ENCODE measurements at regions not wholly inside any gene's neighbourhood (a gene's known extent, or its start where the extent isn't known, plus 50 kb on each side); places are given as distances from the start of the nearest gene placed in this dataset.
"Not testable (repeated sequence)": the region's sequence is repeated elsewhere in the genome, so short reads cannot be mapped to it uniquely, and the experiment has no call there.

DNA sequence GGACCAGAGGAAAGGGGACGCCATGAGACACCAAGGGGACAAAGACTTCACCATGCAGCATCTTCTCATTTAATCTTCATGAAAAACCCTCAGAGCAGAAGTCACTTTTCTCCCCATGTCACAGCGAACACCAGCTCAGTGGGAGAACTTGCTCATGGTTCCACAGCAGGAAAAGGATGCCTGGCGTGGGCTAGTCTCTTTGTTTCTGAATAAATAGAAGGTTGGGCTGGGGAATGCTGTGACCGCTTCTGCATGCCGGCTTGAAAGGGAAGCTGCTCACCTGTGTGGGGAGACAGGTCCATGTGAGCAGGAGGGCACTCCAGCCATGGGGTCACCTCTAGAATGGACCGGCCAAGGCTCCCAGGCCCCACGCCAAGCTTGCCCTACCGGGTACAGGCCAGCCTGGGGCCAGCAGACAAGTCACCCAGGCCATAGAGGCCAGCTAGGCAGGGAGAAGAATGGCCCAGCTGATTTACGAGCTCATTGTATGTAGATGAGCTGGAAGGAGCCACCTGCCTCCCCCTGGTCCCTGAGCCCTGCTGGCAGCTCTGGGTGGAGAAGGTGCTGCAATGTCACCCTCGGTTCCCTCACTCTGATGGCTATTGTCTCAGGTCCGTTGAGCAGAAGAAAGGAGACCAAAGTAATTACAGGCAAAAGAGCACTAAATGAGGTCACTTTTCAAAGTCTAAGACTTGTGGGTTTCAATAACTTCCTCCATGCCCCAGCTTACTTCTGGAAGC is 82.0 kb upstream of the PDZD8 start:
- no peak for DNase-seq

DNA sequence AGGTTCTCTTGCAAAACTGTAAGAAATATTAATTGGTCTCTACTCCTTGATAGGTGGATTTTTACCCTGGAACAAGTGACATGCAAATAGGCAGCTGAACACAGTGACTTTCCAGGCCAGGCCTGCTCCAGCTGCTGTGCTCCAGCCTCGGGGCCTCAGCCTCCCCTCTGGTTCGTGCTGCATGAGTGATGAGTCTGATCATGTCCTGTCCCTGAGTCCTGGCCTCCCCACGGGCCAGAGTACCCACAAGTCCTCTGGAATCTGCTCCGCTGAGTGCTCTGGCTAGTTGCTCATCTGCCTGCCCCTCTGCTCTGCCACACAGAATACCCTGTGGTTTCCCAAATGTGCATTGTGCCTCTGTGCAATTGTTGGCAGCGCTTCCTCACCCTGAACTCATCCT is 80.1 kb upstream of the PDZD8 start:
- no peak for DNase-seq

DNA sequence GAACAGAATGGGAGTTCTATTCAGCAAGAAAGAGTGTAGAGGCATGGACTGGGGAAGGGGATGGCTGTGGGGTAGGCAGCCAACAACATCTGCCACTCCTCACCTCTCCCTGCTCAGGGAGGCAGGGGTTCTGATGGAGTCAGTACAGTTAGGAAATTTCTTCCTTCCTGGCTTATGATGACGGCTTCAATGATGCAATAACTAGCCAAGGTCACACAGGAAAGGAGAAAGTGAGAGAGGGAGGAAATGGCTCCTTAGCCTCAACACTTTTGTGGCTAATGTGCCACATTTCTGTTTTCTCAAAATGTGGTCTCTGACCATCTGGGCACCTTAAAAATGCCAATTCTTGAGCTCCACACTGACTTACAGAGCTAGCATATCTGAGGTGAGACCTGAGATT is 79.3 kb upstream of the PDZD8 start:
- DNase-seq: no peak

DNA sequence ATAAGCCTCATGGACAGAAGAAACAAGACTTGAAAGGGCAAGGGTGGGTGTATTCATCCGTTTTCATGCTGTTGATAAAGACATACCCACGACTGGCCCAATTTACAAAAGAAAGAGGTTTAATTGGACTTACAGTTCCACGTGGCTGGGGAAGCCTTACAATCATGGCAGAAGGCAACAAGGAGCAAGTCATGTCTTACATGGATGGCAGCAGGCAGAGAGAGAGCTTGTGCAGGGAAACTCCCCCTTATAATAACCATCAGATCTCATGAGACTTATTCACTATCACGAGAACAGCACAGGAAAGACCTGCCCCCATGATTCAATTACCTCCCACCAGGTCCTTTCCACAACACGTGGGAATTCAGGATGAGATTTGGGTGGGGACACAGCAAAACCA is 78.2 kb upstream of the PDZD8 start:
- not testable (repeated sequence) for DNase-seq

DNA sequence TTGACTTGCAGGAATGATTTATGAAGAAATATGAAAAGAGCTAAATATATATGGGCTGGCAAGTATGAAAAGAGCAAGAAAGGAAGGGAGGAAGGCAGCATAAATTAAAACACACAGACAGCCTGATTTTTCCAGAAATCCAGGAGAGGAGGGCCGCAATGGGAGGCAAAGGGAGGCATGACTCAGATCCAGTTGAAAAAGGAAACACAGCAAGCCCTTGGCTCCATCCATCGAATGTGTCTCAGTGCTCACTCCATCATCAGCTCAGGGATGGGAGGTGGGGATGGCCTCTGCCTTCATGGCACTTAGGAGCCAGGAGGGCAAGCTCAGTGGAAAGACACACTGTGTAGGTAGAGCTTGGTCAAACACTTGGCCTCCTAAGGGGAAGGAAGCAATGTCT is 75.7 kb upstream of the PDZD8 start:
- DNase-seq: no peak

DNA sequence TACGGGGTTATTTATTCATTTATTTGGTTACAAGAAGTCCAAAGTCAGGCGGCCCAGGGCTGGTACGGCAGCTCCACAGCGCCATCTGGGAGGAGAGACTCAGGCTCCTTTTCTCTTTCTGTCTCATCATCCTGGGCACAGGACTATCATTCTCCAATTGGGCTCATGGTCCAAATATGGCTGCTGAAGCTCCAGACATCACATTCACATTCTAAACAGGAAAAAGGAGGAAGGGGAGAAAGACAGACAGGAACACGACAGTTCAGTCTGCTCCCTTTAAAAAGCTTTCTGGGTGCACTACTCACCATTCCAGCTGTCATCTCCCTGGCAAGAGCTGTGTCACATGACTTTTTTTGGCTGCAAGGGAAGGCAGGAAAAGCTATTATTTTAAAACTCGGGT is 74.4 kb upstream of the PDZD8 start:
- no peak for DNase-seq

DNA sequence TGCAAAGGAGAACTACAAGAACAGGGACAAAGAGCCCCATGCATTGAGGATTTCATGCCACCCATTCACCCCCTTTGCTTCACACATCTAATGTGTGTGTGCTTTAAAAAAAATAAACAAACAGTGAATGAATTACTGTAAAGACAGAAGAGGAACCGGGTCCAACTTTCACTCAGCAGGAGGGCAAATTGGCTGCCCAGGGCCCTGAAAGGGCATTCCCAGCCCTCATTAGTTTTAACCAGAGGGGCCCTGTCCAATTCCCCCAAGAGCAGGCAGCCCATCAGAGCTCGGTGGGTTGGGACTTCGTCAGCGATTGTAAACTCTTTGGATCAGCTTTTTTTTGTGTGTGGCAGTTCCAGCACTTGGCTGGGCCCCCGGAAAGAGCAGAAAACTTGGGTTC is 73.6 kb upstream of the PDZD8 start:
- no peak for DNase-seq

DNA sequence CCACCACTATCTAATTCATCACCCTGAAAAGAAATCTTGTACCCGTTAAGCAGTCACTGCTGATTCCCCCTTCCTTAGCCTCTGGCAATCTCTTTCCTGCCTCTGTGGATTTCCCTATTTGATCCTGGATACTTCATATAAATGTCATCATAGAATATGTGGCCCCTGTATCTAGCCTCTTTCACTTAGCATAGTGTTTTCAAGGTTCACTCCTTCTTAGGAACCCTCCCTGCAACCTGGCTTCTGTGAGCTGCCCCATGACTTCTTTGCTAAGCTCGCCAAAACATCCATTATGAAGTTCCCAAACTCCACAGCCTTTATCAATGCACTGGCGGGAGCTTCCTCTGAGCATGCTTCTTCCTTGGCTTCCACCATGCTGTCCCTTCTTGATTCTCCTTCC is 70.8 kb upstream of the PDZD8 start:
- no peak for DNase-seq

DNA sequence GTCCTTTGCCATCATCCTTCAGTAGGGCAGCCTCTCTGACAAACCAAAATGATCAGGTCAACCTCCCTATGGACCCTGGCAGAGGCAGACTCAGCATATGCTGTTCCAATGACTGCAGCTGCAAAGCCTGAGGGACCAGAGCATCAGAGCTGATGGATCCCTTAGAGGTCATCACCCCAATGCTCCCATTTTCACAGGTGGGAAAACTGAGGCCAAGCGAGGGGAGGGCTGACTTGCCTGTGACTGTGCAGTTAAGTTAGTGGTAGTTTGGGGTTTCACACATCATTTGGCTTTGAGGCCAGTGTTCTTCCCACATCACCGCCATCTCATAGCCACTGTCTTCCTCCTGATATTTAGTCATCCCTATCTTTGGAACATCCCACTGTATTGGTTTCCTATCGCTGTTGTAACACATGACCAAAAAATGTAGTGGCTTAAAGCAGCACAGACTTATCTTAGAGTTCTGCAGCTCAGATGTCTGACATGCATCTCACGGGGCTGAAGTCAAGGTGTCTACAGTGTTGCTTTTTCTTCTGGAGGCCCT is 69.3 kb upstream of the PDZD8 start:
- no peak for DNase-seq

DNA sequence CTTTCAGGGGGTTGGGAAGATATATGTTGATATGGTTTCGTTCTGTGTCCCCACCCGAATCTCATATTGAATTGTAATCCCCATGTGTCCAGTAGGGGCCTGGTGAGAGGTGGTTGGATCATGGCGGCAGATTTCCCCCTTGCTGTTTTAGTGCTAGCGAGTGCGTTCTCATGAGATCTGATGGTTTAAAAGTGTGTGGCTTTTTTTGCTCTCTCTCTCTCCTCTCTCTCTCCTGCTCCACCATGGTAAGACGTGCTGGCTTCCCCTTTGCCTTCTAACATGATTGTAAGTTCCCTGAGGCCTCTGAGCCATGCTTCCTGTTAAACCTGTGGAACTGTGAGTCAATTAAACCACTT is 68.4 kb upstream of the PDZD8 start:
- DNase-seq: no peak

DNA sequence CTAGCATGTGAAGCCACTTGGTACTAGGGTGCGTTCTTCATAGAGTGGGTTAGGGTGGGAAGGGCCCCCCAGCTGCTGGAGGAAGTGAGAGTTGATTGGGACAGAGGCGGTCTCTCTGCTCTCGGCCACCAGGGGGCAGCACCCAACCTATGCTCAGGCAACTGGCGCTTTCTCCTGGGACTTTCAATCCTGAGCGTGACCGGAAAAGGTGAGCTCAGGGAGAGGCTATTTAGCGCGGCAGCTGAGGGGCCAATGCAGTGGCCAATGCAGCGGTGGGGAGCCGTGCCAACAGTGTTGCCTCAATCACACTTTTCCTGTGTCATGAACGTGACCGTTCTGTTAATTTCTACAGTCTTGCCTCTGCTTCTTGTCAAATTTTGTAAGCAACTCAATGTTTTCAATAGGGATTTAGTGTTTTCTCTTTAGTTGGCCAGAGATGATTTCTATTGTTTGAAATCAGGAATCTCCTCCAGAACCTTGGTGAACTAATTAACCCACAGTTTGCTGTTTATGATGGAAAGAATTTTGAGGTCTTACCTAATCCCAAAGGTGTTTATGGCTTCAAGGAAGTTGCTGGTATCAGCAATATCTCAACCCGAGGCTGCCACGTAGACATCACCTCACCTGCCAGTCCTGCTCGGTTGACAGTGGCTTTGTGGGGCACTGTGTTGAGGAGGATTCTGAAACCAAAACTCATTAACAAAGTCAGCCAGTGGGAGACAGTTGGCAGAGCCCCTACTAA is 67.9 kb upstream of the PDZD8 start:
- DNase-seq: peak; percentile 45

DNA sequence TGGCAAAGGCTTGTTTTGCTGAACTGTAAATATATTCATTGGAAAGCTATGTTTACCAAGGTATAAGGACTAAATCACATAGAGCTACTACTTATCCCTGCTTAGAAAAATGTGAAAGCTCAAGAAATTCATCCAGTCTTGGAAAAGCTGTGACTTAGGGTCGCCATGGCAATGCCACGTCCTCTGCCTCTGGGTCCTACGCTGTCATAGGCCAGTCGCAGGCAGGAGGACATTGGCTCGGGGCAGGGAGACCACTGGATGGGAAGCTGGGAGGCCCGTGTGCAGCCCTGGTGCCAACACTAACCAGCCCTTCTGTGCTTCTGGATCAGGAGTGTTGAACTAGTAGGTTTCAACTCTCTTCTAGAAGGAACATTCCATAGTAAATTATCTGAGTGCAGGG is 67.3 kb upstream of the PDZD8 start:
- DNase-seq: no peak

DNA sequence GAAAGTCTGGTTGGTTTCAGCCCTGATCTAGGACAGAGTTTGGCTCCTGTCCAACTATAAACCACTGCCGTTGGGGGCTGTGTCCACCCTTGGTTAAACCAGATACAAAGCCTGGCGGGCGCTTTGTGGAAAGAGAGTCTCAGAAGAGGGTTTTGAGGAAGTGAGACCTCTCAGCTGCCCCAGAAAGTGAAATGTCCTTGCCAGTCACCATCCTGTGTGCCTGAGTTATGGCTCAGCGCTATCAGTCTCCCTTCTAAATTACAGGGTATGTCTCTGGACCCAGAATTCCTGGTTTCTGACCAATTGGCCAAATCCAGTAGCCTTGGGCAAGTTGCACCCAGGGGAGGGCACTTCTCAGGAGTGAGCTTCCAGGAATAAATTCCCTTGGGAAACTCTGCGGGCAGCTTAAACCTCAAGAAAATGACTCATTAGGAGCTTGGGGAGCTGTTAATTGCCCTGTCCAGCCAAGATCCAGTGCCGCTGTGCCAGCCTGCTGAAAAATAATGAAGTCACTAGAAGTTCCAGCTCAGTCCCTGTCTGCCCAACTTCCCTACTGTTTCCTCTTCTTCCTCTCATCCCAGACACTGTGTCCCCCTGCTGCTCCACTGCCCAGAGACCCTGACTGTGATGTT is 66.7 kb upstream of the PDZD8 start:
- DNase-seq: no peak

DNA sequence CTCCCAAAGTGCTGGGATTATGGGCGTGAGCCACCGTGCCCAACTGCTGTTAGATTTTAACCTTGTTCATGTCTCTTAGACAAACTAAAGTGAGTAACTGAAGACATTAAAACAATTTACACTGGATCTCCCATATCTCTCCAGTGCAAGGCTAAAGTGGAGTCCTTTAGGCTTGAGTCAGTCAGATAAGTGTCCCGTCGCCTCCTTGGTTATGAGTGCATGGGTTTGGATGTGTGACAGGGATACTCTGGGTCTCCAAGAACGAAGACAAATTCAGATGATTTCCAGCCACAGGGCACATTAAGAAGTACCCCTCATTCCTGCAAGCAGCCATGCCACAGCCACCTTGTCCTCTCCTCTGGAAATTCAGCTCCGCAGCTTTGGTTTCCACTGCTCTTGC is 66.1 kb upstream of the PDZD8 start:
- no peak for DNase-seq

DNA sequence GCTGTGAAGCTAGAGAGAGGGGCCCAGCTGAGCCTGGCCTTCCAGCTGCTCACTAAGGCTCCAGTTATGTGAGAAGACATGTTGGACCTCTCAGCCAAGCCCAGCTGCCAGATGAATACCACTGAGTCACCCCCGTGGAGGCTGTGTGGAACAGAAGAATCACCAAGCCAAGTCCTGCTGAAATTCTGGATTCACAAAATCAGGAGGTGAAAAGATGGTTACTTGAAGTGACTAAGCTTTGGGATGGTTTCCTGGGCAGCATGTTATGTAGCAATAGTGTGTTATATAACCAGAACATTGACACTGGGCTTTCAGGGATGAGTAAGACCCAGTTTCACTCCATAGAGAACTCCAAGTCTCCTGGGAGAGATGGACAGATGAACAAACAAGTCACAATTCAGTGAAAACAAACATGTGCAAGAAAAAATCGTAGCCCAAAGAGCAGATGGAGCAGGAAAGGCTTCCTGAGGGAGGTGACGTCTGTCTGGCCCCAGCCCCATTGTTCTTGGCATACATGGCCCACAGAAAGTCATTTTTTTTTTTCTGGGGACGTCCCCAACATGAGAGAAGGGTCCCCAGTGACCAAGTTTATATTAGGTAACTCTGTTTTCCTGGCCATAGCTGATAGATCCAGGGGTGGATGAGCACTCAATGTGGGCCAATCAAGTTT is 64.1 kb upstream of the PDZD8 start:
- DNase-seq: no peak

DNA sequence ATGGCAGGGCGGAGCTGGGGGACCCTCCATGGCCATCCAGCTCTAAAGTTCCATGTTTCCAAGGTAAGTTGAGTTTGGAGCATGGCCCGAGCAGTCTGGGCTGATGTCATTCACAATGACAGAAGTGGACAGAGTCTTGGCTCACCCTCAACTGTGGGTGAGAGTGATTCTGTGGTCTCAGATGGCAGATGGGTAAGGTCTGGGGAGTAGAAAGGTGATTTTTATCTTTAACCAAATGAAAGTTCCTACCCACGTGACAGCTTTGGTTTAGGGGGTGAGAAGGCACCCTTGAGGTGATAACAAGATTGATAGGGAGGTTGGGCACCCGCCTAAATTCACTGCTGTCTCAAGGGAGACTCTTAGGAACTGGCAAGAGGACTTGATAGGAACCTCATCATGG is 57.6 kb upstream of the PDZD8 start:
- DNase-seq: no peak

DNA sequence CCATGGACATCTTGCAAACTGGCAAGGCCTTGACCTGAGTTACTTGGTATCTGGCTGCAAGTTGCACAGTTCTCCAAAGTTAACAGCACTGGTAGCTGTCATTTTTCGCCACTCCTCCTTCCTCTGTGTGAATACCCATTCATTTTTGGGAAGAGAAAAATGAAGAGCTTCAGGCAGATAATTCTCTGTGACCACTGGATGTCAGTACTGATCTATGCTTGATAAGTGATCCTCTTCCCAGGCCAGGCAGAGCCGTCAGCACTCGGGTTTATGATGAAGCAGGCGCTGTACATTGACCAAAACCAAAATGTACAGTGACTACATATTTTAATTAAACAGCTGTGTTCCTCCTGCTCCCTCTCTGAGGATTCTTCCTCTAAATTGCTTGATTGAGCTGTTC is 55.9 kb upstream of the PDZD8 start:
- no peak for DNase-seq

DNA sequence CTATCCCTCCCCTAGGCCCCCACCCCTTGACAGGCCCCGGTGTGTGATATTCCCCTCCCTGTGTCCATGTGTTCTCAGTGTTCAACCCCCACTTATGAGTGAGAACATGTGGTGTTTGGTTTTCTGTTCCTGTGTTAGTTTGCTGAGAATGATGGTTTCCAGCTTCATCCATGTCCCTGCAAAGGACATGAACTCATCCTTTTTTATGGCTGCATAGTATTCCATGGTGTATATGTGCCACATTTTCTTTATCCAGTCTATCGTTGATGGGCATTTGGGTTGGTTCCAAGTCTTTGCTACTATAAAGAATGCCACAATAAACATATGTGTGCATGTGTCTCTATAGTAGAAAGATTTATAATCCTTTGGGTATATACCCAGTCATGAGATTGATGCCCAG is 55.3 kb upstream of the PDZD8 start:
- DNase-seq: not testable (repeated sequence)

DNA sequence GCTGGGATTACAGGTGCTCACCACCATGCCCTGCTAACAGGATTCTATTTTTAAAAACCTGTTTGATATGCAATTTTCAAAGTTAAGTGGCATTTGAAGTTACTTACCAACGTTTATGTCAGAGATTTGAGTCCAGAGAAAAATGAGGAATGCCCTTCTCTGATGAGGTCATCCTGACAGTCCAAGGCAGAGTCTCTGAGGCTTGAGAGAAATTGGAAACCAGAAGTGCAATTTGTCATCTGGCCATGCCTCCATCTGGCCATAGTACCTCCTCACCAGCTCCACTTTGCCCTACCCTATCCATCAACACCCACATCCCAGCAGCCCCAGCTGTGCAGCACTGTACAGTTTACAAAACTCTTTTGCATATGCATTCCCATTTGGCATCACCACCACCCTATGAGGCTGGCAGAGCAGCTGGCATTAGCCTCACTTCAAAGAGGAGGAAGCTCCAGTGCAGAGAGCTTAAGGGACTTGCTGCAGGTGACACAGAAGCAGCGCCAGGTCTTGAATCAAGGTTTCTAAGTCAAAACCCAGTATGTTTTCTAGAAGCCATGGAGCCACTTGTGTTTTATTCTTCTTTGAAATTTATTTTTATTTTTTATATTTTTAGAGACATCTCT is 54.5 kb upstream of the PDZD8 start:
- DNase-seq: no peak

DNA sequence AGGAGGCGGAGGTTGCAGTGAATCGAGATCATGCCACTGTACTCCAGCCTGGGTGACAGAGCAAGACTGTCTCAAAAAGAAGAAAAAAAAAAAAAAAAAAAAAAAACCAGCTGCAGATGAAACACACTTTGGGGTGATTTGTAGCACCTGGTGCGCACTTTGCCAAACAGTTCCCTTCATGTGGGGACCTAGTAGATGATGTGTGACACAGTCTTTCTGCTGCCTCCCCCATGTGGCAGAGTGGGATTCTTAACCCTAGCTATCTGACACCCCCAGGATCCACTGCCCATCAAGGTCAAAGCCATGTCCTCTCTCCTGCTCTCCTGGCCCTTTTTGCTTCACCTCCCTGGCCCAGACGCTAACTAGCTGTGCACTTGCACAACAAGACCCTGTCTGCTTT is 52.1 kb upstream of the PDZD8 start:
- no peak for DNase-seq

DNA sequence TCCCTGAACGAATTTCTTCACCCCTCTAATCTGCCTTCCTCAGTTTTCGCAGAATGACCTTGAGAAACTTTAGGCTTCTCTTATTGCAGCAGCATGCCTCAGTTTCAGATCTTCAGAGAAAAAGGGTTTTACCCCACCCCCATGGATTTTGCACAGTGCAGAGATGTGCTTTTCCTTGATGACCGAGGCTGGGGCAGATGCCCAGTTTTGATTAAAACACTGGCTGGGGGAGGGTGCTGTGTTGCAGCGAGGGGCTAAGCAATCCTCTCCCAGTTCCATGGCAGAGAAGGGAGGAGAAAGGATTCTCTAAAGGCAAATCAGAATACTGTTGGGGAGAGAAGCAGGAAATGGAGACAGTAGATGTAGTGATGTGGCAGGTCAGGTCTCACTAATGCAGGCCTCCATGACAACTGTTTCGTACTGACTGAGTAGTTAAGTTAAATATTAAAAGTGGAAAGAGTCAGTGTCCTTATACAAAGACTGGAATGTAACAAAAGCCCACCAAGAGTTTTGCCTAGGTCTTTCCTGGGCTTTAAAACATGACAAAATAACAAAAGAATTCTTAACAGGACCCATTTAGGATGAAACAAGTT is 50.8 kb upstream of the PDZD8 start:
- no peak for DNase-seq

DNA sequence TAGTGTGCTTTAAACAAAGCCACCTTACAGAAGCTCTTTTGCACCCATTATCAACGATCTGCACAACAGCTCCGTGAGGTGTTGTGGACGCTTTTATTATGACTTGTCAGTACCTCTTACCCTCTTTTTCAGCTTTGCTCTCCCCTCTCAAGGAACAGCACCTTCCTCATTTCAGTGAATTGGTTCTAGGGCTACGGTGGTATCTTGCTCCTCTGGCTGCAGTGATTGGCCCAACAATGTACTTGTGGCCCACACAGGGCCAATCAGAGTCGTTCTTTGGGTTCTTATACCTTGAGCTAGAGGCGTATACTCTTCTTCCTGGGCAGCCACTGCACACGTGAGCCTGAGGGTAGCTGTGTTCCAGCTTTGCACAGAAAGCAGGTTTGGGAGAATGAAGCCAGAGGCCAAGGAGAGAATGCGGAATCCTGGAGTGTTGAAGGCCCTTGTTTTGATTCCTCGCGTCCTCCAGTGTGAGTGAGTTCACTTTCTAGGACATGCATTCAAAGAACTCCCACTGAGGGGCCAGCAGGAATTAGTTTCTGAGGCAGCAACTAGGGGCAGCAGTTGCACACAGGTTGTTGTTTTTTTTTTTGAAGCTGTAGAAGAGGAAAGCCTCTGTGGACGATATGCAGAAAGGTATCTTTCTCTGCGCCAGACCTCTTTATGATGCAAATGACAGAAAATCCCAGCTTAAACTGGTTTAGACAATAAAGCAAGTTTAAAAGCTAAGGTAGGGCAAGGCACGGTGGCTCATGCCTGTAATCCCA is 49.8 kb upstream of the PDZD8 start:
- no peak for DNase-seq

Data from activated gamma-delta T cell treated with Interleukin-2 at 50 U/mL for 16 hours (primary cell).